Type B pancreatic cell (in vitro differentiated cells): ENCODE measurements at regions not wholly inside any gene's neighbourhood (a gene's known extent, or its start where the extent isn't known, plus 50 kb on each side); places are given as distances from the start of the nearest gene placed in this dataset.

Source experiments
- DNase-seq: peaks from one replicate; pipeline ENCODE4 v3.0.0; 2021; ENCODE audit warnings: mixed read lengths; ENCODE audit not compliant: unreplicated experiment; ENCODE audit errors: extremely low spot score
- H3K27ac Mint-ChIP-seq: 2 replicates; pipeline ENCODE4 v1.8.0; 2021; ENCODE audit warnings: mild to moderate bottlenecking, mixed read lengths
- H3K27me3 Mint-ChIP-seq: 2 replicates; pipeline ENCODE4 v1.8.0; 2021; ENCODE audit warnings: mixed read lengths
- H3K36me3 Mint-ChIP-seq: 2 replicates; pipeline ENCODE4 v1.8.0; 2021; ENCODE audit warnings: mixed read lengths
- H3K4me1 Mint-ChIP-seq: one replicate; pipeline ENCODE4 v1.8.0; 2021; ENCODE audit warnings: mixed read lengths; ENCODE audit not compliant: unreplicated experiment
- H3K4me3 Mint-ChIP-seq: 2 replicates; pipeline ENCODE4 v1.8.0; 2021; ENCODE audit warnings: mild to moderate bottlenecking, mixed read lengths
- H3K9me3 Mint-ChIP-seq: 2 replicates; pipeline ENCODE4 v1.8.0; 2021; ENCODE audit warnings: mixed read lengths
- TF ChIP-seq, protein P1 (sequence below): fragments of 200-600 bp; sonication (generic); conservative IDR thresholded peaks from 2 replicates; pipeline ENCODE4 v1.5.0; 2021; ENCODE audit warnings: antibody characterized with exemption, mild to moderate bottlenecking

DNA sequence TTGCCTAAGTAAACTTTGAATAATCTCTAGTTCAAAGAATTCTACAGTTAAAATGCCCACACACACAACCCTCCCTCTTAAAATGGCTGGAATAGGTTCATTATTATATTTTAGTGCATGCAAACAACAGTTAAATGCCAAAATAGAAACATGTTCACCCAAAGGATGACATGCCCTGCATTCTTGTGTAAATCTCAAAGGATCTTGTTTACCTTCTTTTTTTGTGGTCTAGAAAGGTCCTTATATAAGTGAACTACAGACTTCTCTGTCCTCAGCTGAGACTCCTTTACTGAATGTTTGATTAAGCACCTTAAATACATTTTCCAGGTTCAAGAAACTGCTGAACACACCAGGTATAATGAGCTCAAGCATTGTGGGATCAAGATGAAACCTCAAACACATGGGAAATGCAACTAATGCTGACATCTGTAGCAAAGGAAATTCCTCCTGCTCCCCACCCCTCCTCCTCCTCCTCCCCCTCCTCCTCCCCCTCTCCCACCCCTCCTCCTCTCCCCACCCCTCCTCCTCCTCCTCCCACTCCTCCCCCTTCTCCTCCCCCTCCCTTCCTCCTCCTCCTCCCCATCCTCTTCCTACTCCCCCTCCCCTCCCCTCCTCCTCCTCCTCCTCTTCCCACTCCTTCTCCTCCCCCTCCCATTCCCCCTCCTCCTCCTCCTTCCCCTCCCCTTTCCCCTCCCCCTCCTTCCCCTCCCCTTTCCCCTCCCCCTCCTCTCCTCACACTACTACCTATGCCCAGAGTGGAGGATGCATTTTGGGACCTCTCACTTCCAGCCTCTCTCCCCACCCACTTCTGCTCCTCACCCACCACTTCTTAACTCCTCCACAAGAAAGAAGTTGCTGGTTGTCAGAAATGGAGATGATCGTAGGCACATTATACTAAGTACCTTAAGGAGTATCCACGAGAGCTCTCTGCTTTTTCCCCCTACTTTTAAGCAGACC is 233.9 kb downstream of the MRPL39 start:
- H3K4me1 Mint-ChIP-seq, result no peaks in the 10 kb centered on the region
- H3K27me3 Mint-ChIP-seq, result no peaks in the 10 kb centered on the region
- no peak overlapping the region for H3K4me3 Mint-ChIP-seq
- no peak overlapping the region for H3K27ac Mint-ChIP-seq
- H3K36me3 Mint-ChIP-seq, result no peaks in the 10 kb centered on the region
- no peaks in the 10 kb centered on the region for H3K9me3 Mint-ChIP-seq
- no peak for DNase-seq
- TF ChIP-seq, protein P1, sequence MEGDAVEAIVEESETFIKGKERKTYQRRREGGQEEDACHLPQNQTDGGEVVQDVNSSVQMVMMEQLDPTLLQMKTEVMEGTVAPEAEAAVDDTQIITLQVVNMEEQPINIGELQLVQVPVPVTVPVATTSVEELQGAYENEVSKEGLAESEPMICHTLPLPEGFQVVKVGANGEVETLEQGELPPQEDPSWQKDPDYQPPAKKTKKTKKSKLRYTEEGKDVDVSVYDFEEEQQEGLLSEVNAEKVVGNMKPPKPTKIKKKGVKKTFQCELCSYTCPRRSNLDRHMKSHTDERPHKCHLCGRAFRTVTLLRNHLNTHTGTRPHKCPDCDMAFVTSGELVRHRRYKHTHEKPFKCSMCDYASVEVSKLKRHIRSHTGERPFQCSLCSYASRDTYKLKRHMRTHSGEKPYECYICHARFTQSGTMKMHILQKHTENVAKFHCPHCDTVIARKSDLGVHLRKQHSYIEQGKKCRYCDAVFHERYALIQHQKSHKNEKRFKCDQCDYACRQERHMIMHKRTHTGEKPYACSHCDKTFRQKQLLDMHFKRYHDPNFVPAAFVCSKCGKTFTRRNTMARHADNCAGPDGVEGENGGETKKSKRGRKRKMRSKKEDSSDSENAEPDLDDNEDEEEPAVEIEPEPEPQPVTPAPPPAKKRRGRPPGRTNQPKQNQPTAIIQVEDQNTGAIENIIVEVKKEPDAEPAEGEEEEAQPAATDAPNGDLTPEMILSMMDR, result no peak

DNA sequence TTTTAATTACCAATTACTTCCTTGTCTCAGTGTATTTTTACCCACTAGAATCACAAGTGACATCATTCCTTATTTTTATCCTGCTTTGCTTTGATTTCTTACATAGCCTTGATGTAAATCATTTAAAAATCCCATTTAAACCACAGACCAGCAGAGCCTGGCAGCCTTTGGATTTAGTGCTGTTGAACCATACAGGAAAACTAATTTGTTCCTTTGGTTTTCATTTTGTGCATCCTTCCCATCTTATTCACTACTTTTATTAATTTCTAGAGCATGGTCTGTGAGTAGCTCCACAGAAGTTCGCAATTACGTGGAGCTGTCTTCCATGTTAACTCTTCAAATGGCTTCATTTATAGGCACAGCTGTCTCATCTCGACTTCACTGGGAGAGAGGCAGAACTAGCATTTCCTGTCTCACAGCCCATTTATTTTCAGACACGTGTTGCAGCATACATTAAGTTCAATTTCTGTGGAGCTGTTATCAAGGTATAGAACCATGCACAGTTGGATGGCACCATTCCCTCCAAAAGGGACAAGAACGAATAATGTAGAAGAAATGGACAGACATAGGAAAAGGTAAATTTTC is 235.3 kb downstream of the MRPL39 start:
- H3K4me3 Mint-ChIP-seq, result no peak overlapping the region
- TF ChIP-seq, protein P1, result no peak
- no peaks in the 10 kb centered on the region for H3K4me1 Mint-ChIP-seq
- no peaks in the 10 kb centered on the region for H3K36me3 Mint-ChIP-seq
- H3K9me3 Mint-ChIP-seq, result no peaks in the 10 kb centered on the region
- no peak for DNase-seq
- no peak overlapping the region for H3K27ac Mint-ChIP-seq
- no peaks in the 10 kb centered on the region for H3K27me3 Mint-ChIP-seq

DNA sequence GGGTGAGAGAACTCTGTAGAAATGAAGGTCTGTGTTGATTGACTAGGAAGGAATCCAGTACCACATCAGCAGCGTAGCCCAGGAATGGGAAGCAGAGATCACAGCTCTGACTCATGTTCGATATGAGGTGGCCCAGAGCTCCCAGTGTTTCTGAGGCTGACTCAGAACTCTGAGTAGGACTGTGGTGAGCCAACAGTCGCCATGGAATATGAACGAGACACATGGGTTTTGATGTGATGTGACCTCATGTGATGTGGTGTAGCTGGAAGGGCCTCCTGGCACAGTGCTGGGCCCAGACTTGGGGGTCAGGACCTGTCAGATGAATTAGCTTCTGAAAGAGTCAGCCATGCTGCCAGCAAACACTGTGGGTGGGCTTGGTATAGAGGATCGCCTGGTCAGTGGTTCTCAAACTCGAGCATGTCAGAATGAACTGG is 237.0 kb downstream of the MRPL39 start:
- H3K36me3 Mint-ChIP-seq, result no peaks in the 10 kb centered on the region
- H3K9me3 Mint-ChIP-seq, result no peaks in the 10 kb centered on the region
- H3K27ac Mint-ChIP-seq, result no peak overlapping the region
- TF ChIP-seq, protein P1, result no peak
- H3K4me1 Mint-ChIP-seq, result no peaks in the 10 kb centered on the region
- no peak overlapping the region for H3K4me3 Mint-ChIP-seq
- no peaks in the 10 kb centered on the region for H3K27me3 Mint-ChIP-seq
- no peak for DNase-seq

DNA sequence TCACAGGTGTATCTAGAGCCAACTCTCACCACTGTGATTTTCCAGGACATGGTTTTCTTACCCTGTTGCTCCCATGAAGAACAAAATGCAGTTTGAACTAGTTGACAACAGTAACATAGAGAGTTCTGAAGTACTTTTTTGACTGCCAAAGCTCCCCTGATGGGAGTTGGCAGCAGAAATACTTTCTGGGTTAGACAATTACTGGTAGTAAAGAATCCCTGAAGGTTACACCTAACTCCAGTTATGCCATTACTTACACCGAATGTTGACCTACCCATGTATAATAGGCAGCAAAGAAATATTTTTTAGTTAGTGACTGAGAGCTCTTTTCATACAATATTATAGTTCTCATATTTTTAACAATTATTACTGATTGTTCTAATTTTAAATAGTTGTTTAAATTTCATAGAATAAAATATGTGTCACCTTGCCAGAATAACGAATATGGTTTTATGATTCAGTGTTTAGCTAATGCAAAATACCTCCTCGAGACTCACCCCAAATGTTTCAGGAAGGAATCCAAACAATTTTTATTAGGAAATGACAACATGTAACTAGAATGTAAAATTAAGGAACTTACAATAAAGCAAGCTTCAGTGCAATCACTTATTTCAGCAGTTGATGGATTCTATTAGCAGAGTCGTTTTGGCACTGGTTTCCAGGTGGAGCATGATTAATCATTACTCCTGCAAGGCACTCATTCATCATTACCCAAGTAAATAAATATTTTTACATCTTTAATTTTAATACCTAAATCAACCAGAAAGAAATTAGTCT is 237.6 kb downstream of the MRPL39 start:
- no peak overlapping the region for H3K4me3 Mint-ChIP-seq
- H3K27me3 Mint-ChIP-seq, result no peaks in the 10 kb centered on the region
- TF ChIP-seq, protein P1, result no peak
- no peaks in the 10 kb centered on the region for H3K36me3 Mint-ChIP-seq
- H3K27ac Mint-ChIP-seq, result no peak overlapping the region
- H3K9me3 Mint-ChIP-seq, result no peaks in the 10 kb centered on the region
- no peaks in the 10 kb centered on the region for H3K4me1 Mint-ChIP-seq
- DNase-seq, result no peak

DNA sequence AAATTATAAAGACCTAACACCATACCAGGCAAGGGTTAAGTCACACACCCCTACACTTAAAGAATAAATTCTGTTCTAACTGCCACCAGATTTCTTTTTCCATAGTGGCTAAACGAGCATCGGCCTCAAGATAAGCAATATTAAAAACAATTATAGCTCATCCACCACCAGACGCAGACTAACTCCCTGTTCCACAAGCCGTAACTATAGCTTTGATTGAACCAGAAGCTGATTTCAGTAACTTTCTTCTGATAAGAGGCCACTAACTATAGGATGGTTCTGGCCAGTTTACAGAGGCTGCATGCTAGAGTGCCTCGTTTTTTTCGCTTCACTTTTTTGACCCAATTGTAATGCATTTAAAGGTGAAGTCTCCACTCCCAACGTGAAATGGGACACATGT is 238.8 kb downstream of the MRPL39 start:
- Mint-ChIP-seq H3K27ac (no peak overlapping the region), H3K36me3 (no peaks in the 10 kb centered on the region), H3K4me1 (no peaks in the 10 kb centered on the region), H3K27me3 (no peaks in the 10 kb centered on the region), H3K4me3 (no peak overlapping the region), H3K9me3 (no peaks in the 10 kb centered on the region)
- TF ChIP-seq, protein P1, result no peak
- DNase-seq, result no peak
